H9 (cell line): ENCODE measurements at regions not wholly inside any gene's neighbourhood (a gene's known extent, or its start where the extent isn't known, plus 50 kb on each side); places are given as distances from the start of the nearest gene placed in this dataset.

Experiments used
- DNase-seq: peaks from one replicate; pipeline ENCODE4 v3.0.0-alpha.2; 2017
- H2AFZ ChIP-seq: one replicate; pipeline ENCODE4 v1.6.1; 2013; ENCODE audit warnings: mild to moderate bottlenecking, low read length, control low read depth, moderate library complexity
- H2AK5ac ChIP-seq: 2 replicates; pipeline ENCODE4 v1.6.1; 2013; ENCODE audit warnings: low read length, control low read depth, mixed read lengths; ENCODE audit not compliant: insufficient read length
- H2BK120ac ChIP-seq: one replicate; pipeline ENCODE4 v1.6.1; 2013; ENCODE audit warnings: low read depth, mild to moderate bottlenecking, low read length, control low read depth, inconsistent platforms; ENCODE audit not compliant: poor library complexity, severe bottlenecking
- H2BK12ac ChIP-seq: 2 replicates; pipeline ENCODE4 v1.6.1; 2013; ENCODE audit warnings: low read length, control low read depth, mixed read lengths, low read depth; ENCODE audit not compliant: insufficient read length
- H2BK15ac ChIP-seq: 2 replicates; pipeline ENCODE4 v1.6.1; 2013; ENCODE audit warnings: low read depth, low read length, control low read depth
- H2BK20ac ChIP-seq: one replicate; pipeline ENCODE4 v1.6.1; 2013; ENCODE audit warnings: low read depth, mild to moderate bottlenecking, low read length, control low read depth, inconsistent platforms; ENCODE audit not compliant: poor library complexity, severe bottlenecking
- H2BK5ac ChIP-seq: 2 replicates; pipeline ENCODE4 v1.6.1; 2013; ENCODE audit warnings: low read length, control low read depth, mixed read lengths; ENCODE audit not compliant: insufficient read length
- H3K14ac ChIP-seq: 2 replicates; pipeline ENCODE4 v1.6.1; 2013; ENCODE audit warnings: low read length, control low read depth; ENCODE audit not compliant: insufficient read depth
- H3K18ac ChIP-seq: 2 replicates; pipeline ENCODE4 v1.6.1; 2013; ENCODE audit warnings: low read depth, mild to moderate bottlenecking, mixed read lengths, low read length, control low read depth; ENCODE audit not compliant: insufficient read length
- H3K23ac ChIP-seq: 2 replicates; pipeline ENCODE4 v1.6.1; 2013; ENCODE audit warnings: low read length, control low read depth, mixed read lengths, low read depth; ENCODE audit not compliant: insufficient read length
- H3K23me2 ChIP-seq: 2 replicates; pipeline ENCODE4 v1.6.1; 2013; ENCODE audit warnings: low read depth, mild to moderate bottlenecking, mixed read lengths, low read length, control low read depth; ENCODE audit not compliant: insufficient read length, poor library complexity, severe bottlenecking
- H3K27ac ChIP-seq: 2 replicates; pipeline ENCODE4 v1.5.1; 2013; ENCODE audit warnings: low read length, control low read depth, mixed read lengths, low read depth; ENCODE audit not compliant: insufficient read length
- H3K27me3 ChIP-seq: 2 replicates; pipeline ENCODE4 v1.6.1; 2013; ENCODE audit warnings: low read length, control low read depth, inconsistent platforms; ENCODE audit not compliant: insufficient read depth
- H3K4ac ChIP-seq: 2 replicates; pipeline ENCODE4 v1.6.1; 2013; ENCODE audit warnings: low read depth, mild to moderate bottlenecking, control low read depth, inconsistent platforms, low read length, moderate library complexity
- H3K4me1 ChIP-seq: 2 replicates; pipeline ENCODE4 v1.6.1; 2013; ENCODE audit warnings: low read length, control low read depth, inconsistent platforms; ENCODE audit not compliant: insufficient read depth
- H3K4me2 ChIP-seq: 2 replicates; pipeline ENCODE4 v1.6.1; 2013; ENCODE audit warnings: low read length, control low read depth, mixed read lengths; ENCODE audit not compliant: insufficient read length, insufficient read depth
- H3K56ac ChIP-seq: 2 replicates; pipeline ENCODE4 v1.6.1; 2013; ENCODE audit warnings: low read depth, mild to moderate bottlenecking, mixed read lengths, low read length, control low read depth; ENCODE audit not compliant: insufficient read length
- H3K79me1 ChIP-seq: 2 replicates; pipeline ENCODE4 v1.6.1; 2013; ENCODE audit warnings: low read depth, mild to moderate bottlenecking, moderate library complexity, low read length, control low read depth, inconsistent platforms; ENCODE audit not compliant: insufficient read depth, poor library complexity, severe bottlenecking
- H3K79me2 ChIP-seq: 2 replicates; pipeline ENCODE4 v1.6.1; 2013; ENCODE audit warnings: low read length, control low read depth, inconsistent platforms; ENCODE audit not compliant: insufficient read depth
- H3K9ac ChIP-seq: 2 replicates; pipeline ENCODE4 v1.6.1; 2013; ENCODE audit warnings: low read length, control low read depth, mixed read lengths; ENCODE audit not compliant: insufficient read length; ENCODE audit errors: extremely low read depth
- H3K9me3 ChIP-seq: one replicate; pipeline ENCODE4 v1.6.1; 2013; ENCODE audit warnings: low read depth, low read length, inconsistent platforms; ENCODE audit not compliant: control insufficient read depth
- H3T11ph ChIP-seq: one replicate; pipeline ENCODE4 v1.6.1; 2013; ENCODE audit warnings: mild to moderate bottlenecking, low read length, control low read depth, inconsistent platforms
- H4K20me1 ChIP-seq: one replicate; pipeline ENCODE4 v1.6.1; 2013; ENCODE audit not compliant: control insufficient read depth, insufficient read length, insufficient read depth
- H4K5ac ChIP-seq: 2 replicates; pipeline ENCODE4 v1.6.1; 2013; ENCODE audit warnings: low read depth, mild to moderate bottlenecking, mixed read lengths, low read length, control low read depth; ENCODE audit not compliant: insufficient read length
- H4K8ac ChIP-seq: replicated peaks from 2 replicates; pipeline ENCODE4 v1.6.1; 2013; ENCODE audit warnings: low read length, control low read depth, mixed read lengths, low read depth; ENCODE audit not compliant: insufficient read length
- H4K91ac ChIP-seq: 2 replicates; pipeline ENCODE4 v1.6.1; 2013; ENCODE audit warnings: low read depth, mild to moderate bottlenecking, moderate library complexity, mixed read lengths, low read length, control low read depth; ENCODE audit not compliant: insufficient read length
- H3K27ac Mint-ChIP-seq, 3 experiments: 2 replicates in 2 of 3; 3 replicates in 1 of 3; pipeline ENCODE4 v1.8.0; 2020 to 2021; ENCODE audit warnings: mixed read lengths in 3 of 3, mild to moderate bottlenecking in 1 of 3, moderate library complexity in 1 of 3
- H3K27me3 Mint-ChIP-seq: 2 replicates; pipeline ENCODE4 v1.8.0; 2021; ENCODE audit warnings: low read depth, mild to moderate bottlenecking, moderate library complexity, mixed read lengths
- H3K36me3 Mint-ChIP-seq, 3 experiments: 2 replicates in 2 of 3; 3 replicates in 1 of 3; pipeline ENCODE4 v1.8.0; 2020 to 2021; ENCODE audit warnings: low read depth in 3 of 3, mixed read lengths in 3 of 3; ENCODE audit not compliant: insufficient read depth in 1 of 3
- H3K4me1 Mint-ChIP-seq, 2 experiments: 2 replicates each; pipeline ENCODE4 v1.8.0; 2020; ENCODE audit warnings: mixed read lengths in 2 of 2
- H3K4me3 Mint-ChIP-seq, 2 experiments: 2 replicates in 1 of 2; 3 replicates in 1 of 2; pipeline ENCODE4 v1.8.0; 2020 to 2021; ENCODE audit warnings: mild to moderate bottlenecking in 2 of 2, mixed read lengths in 2 of 2, moderate library complexity in 1 of 2
- H3K9me3 Mint-ChIP-seq, 2 experiments: 2 replicates in 1 of 2; 3 replicates in 1 of 2; pipeline ENCODE4 v1.8.0; 2020; ENCODE audit warnings: mild to moderate bottlenecking in 2 of 2, mixed read lengths in 2 of 2, moderate library complexity in 1 of 2
- WGBS: extraction: QIAGEN DNeasy Blood & Tissue Kit; methylation state at CpG from one replicate; pipeline ENCODE4 v1.1.7; 2013; ENCODE audit warnings: missing lambda C conversion rate, low lambda C conversion rate, mixed read lengths; ENCODE audit not compliant: insufficient read length; ENCODE audit errors: extremely low coverage; 5-methylcytosine and 5-hydroxymethylcytosine counted together
- TF ChIP-seq, protein P1 (sequence below): fragments of 200-600 bp; sonication (generic); conservative IDR thresholded peaks from 3 replicates; pipeline ENCODE4 v1.8.0; 2021; ENCODE audit warnings: antibody characterized with exemption, mild to moderate bottlenecking

DNA sequence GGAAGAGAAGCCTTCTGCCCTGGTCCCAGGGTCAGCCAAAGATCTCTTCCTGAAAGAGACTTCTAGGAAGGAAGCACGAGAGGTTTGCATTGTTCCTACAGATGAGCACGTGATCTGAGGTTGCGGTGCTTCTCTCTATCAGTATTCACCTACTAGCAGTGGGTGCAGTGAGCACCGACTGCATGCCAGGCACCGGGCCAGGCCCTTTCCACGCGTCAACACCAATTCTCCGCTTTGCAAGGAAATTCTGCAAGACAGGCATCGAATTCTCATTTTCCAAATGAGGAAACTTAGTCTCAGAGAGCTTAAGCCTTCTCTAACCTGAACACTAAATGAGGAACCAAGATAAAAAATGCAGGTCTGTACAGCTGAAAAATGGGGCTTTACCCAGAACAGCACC is 151.5 kb upstream of the MYCN start:
- no peaks in the 10 kb centered on the region for H3K23me2 ChIP-seq
- H3K79me2 ChIP-seq: no peaks in the 10 kb centered on the region
- H2AFZ ChIP-seq: no peak overlapping the region
- H3K9ac ChIP-seq: no peak overlapping the region
- H3K14ac ChIP-seq: no peak overlapping the region
- H3K23ac ChIP-seq: no peak overlapping the region
- H3K36me3 Mint-ChIP-seq: no peaks in the 10 kb centered on the region
- no peak overlapping the region for H3T11ph ChIP-seq
- TF ChIP-seq, protein P1, sequence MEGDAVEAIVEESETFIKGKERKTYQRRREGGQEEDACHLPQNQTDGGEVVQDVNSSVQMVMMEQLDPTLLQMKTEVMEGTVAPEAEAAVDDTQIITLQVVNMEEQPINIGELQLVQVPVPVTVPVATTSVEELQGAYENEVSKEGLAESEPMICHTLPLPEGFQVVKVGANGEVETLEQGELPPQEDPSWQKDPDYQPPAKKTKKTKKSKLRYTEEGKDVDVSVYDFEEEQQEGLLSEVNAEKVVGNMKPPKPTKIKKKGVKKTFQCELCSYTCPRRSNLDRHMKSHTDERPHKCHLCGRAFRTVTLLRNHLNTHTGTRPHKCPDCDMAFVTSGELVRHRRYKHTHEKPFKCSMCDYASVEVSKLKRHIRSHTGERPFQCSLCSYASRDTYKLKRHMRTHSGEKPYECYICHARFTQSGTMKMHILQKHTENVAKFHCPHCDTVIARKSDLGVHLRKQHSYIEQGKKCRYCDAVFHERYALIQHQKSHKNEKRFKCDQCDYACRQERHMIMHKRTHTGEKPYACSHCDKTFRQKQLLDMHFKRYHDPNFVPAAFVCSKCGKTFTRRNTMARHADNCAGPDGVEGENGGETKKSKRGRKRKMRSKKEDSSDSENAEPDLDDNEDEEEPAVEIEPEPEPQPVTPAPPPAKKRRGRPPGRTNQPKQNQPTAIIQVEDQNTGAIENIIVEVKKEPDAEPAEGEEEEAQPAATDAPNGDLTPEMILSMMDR: no peak
- H3K27me3 ChIP-seq: no peaks in the 10 kb centered on the region; the same call in 1 of the 2 replicates
- no peak overlapping the region for H3K56ac ChIP-seq
- DNase-seq: no peak
- WGBS: no CpG with 5 or more reads among the region's 9 CpGs
- H2BK120ac ChIP-seq: no peak overlapping the region
- H4K91ac ChIP-seq: no peak overlapping the region
- H3K4me3 Mint-ChIP-seq: no peak overlapping the region; a peak in 1 of 5 replicates
- H2BK15ac ChIP-seq: no peak overlapping the region
- H3K4ac ChIP-seq: no peak overlapping the region
- H3K18ac ChIP-seq: no peak overlapping the region
- no peaks in the 10 kb centered on the region for H3K79me1 ChIP-seq
- H4K5ac ChIP-seq: no peak overlapping the region
- H3K27ac Mint-ChIP-seq: no peak overlapping the region; a peak in 1 of 7 replicates
- no peak overlapping the region for H2BK12ac ChIP-seq
- no peak overlapping the region for H3K27ac ChIP-seq
- no peaks in the 10 kb centered on the region for H4K20me1 ChIP-seq
- H4K8ac ChIP-seq: no peak overlapping the region
- H3K9me3 Mint-ChIP-seq: no peaks in the 10 kb centered on the region
- no peak overlapping the region for H2BK20ac ChIP-seq
- no peaks in the 10 kb centered on the region for H3K4me1 ChIP-seq
- 0 out of 4 replicates have a peak, but pooled peaks cover 0 to 5% of the 10 kb centered on the region in 2 experiments for H3K4me1 Mint-ChIP-seq
- H3K27me3 Mint-ChIP-seq: no peaks in the 10 kb centered on the region; the same call in 1 of the 2 replicates
- H2BK5ac ChIP-seq: no peak overlapping the region
- H2AK5ac ChIP-seq: no peak overlapping the region
- no peak overlapping the region for H3K4me2 ChIP-seq
- no peaks in the 10 kb centered on the region for H3K9me3 ChIP-seq
